NCI-H1694 treated with DMSO at 0.1 percent for 48 hours (cell line): ENCODE measurements at regions not wholly inside any gene's neighbourhood (a gene's known extent, or its start where the extent isn't known, plus 50 kb on each side); places are given as distances from the start of the nearest gene placed in this dataset.

Source experiments
- DNase-seq: peaks from one replicate; lab custom pipeline; 2025; lab: John Stamatoyannopoulos, UW

- no peak for DNase-seq
Observed at GRCh38 chr5:141800617-141801016, 77.6 kb downstream of the PCDH1 start.

GRCh38 chr5:141799507-141800167 is 78.6 kb downstream of the PCDH1 start:
- DNase-seq: no peak

GRCh38 chr5:141797425-141797824 is 80.8 kb downstream of the PCDH1 start:
- no peak for DNase-seq

- DNase-seq: no peak
Observed at GRCh38 chr5:141795421-141795820, 82.8 kb downstream of the PCDH1 start.

- no peak for DNase-seq
Observed at GRCh38 chr5:141793881-141794280, 84.3 kb downstream of the PCDH1 start.

GRCh38 chr5:141793403-141793802 is 84.8 kb downstream of the PCDH1 start:
- no peak for DNase-seq

GRCh38 chr5:141790630-141791029 is 87.6 kb downstream of the PCDH1 start:
- DNase-seq: no peak

GRCh38 chr5:141789330-141789729 is 88.9 kb downstream of the PCDH1 start:
- no peak for DNase-seq

- DNase-seq: no peak
Observed at GRCh38 chr5:141788296-141788970, 89.8 kb downstream of the PCDH1 start.

- no peak for DNase-seq
Observed at GRCh38 chr5:141787376-141787775, 90.8 kb downstream of the PCDH1 start.

GRCh38 chr5:141786700-141787099 is 91.5 kb downstream of the PCDH1 start:
- no peak for DNase-seq

- no peak for DNase-seq
Observed at GRCh38 chr5:141785711-141786110, 92.5 kb downstream of the PCDH1 start.

- no peak for DNase-seq
Observed at GRCh38 chr5:141785135-141785534, 93.1 kb downstream of the PCDH1 start.

- DNase-seq: no peak
Observed at GRCh38 chr5:141784529-141784928, 93.7 kb downstream of the PCDH1 start.

GRCh38 chr5:141783947-141784296 is 94.3 kb downstream of the PCDH1 start:
- no peak for DNase-seq

GRCh38 chr5:141783005-141783946 is 94.9 kb downstream of the PCDH1 start:
- no peak for DNase-seq

GRCh38 chr5:141781910-141782309 is 96.3 kb downstream of the PCDH1 start:
- no peak for DNase-seq

GRCh38 chr5:141780952-141781781 is 97.0 kb downstream of the PCDH1 start:
- no peak for DNase-seq

- no peak for DNase-seq
Observed at GRCh38 chr5:141780240-141780951, 97.8 kb downstream of the PCDH1 start.

- no peak for DNase-seq
Observed at GRCh38 chr5:141779503-141779973, 97.5 kb upstream of the ARAP3 start.

GRCh38 chr5:141778683-141779082 is 96.7 kb upstream of the ARAP3 start:
- no peak for DNase-seq
